Nephron (organoid): ENCODE measurements at regions not wholly inside any gene's neighbourhood (a gene's known extent, or its start where the extent isn't known, plus 50 kb on each side); places are given as distances from the start of the nearest gene placed in this dataset.
A peak's percentile ranks its signal among the peaks of the same experiment; 100 is the strongest.

Source experiments
- H3K27ac Mint-ChIP-seq, 3 experiments: 2 replicates each; pipeline ENCODE4 v1.8.0; 2020; ENCODE audit warnings: mixed read lengths in 3 of 3, mild to moderate bottlenecking in 2 of 3, moderate library complexity in 1 of 3
- H3K27me3 Mint-ChIP-seq: 2 replicates; pipeline ENCODE4 v1.8.0; 2021; ENCODE audit warnings: low read depth, mild to moderate bottlenecking, moderate library complexity, mixed read lengths
- H3K36me3 Mint-ChIP-seq: 2 replicates; pipeline ENCODE4 v1.8.0; 2020; ENCODE audit warnings: low read depth, mixed read lengths
- H3K4me1 Mint-ChIP-seq: 2 replicates; pipeline ENCODE4 v1.8.0; 2020; ENCODE audit warnings: mixed read lengths
- H3K4me3 Mint-ChIP-seq, 3 experiments: 2 replicates each; pipeline ENCODE4 v1.8.0; 2020; ENCODE audit warnings: mild to moderate bottlenecking in 3 of 3, mixed read lengths in 3 of 3, moderate library complexity in 2 of 3
- H3K9me3 Mint-ChIP-seq: 2 replicates; pipeline ENCODE4 v1.8.0; 2020; ENCODE audit warnings: mixed read lengths
- CTCF ChIP-seq, 3 experiments: fragments of 200-600 bp; sonication (generic); IDR thresholded peaks; one replicate each; pipeline ENCODE4 v1.5.0; 2021; ENCODE audit warnings: antibody characterized with exemption in 3 of 3; ENCODE audit not compliant: unreplicated experiment in 3 of 3

DNA sequence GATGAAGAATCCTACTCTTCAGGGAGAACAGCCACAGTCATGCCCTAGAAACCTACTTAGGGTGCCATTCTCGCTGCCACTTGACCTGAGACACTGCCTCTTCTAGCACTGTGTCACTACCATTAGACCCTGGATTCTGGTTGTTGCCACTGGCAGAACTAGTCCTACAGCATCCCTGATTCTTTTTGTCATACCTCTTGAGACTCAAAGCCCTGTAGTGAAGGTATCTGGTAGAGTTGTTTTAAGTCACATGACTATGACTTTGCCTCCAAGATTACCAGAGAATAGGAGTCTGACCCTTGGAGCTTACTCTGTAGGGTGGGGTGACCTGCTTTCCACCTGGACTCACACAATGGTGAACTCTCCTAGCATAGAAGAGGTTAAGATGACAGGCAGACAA, 296.7 kb downstream of the TNS1 start:
- Mint-ChIP-seq H3K9me3 (no peaks in the 10 kb centered on the region), H3K4me1 (peaks cover 44% of the 10 kb centered on the region), H3K36me3 (no peaks in the 10 kb centered on the region), H3K27ac (peak overlapping the region in 2 of 3 experiments; percentile 14 to 41), H3K27me3 (peaks cover 4% of the 10 kb centered on the region), H3K4me3 (no peak overlapping the region)
- no peak for TF ChIP-seq CTCF (IDR thresholded peaks at IDR 0.05; ENCODE audit: unreplicated experiment in 3 of 3)

DNA sequence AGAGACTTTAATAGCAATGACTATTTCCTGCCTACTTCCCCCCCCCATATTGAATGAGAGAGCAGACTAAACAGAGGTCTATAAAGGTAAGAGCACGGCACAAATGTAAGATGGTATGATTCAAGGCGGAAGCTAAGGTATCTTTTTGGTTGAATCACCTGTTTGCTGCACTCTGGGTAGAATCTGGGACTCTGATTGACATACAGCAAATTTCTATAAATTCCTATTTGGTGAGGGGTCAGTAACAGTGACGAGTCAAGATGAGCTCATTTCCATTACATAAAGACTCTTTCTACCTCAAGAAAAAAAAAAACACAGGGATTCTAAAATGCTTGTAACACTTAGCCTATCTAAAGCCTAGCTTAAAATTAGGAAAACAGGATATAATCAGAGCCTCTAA, 297.3 kb downstream of the TNS1 start:
- Mint-ChIP-seq H3K9me3 (no peaks in the 10 kb centered on the region), H3K4me3 (no peak overlapping the region), H3K4me1 (peaks cover 37% of the 10 kb centered on the region), H3K27ac (peak overlapping the region in 2 of 3 experiments; percentile 14 to 41), H3K27me3 (peaks cover 4% of the 10 kb centered on the region), H3K36me3 (no peaks in the 10 kb centered on the region)
- no peak for TF ChIP-seq CTCF (IDR thresholded peaks at IDR 0.05; ENCODE audit: unreplicated experiment in 3 of 3)

DNA sequence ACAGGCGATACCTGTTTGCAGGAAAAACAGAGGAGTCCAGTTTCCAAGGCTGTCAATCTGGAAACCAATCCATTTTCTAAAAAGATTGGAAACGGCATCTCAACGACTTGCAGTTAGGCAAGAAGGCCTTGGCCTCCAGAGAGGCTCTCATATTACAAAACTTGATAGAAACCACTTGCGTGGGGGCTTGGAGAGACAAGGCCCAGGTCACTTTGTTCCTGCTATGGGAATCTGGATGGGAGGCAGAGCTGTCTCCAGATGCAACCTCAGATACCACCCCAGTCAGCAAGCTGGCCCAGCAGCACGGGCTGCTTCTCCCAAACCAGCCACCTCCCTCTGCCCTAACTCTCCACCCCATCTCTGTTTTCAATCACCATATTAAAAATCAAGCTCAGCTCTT, 298.8 kb downstream of the TNS1 start:
- Mint-ChIP-seq H3K27ac (peak overlapping the region in 1 of 3 experiments; percentile 41), H3K36me3 (no peaks in the 10 kb centered on the region)

DNA sequence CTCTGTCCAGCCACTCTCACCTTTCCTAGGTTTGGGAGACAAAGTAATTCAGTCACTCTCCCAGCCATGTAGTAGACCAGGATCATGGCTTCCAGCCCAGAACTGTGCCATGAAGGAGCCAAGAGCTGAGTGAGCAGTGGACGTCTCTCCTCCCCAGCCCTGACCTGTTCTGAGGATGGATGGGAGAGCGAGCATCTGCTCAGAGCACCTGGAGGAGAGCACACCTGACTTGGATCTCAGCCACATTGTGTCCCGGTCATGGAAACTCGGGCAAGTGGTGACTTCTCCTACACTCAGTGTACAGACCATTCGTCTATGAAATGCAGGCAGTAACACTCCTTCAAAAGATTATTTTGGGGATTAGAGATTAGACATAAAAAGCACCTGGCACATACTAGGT, 299.7 kb downstream of the TNS1 start:
- H3K36me3 Mint-ChIP-seq: no peaks in the 10 kb centered on the region

More for the DNA sequence above, 298.8 kb downstream of the TNS1 start:
- Mint-ChIP-seq H3K4me1 (peaks cover 29% of the 10 kb centered on the region), H3K27me3 (peaks cover 4% of the 10 kb centered on the region), H3K9me3 (no peaks in the 10 kb centered on the region), H3K4me3 (no peak overlapping the region)
- TF ChIP-seq CTCF (IDR thresholded peaks at IDR 0.05; ENCODE audit: unreplicated experiment in 3 of 3): no peak

GRCh38 chr2:217701622-217702021, 301.2 kb downstream of the TNS1 start:
- no peak overlapping the region for H3K27ac Mint-ChIP-seq
- peaks cover 4% of the 10 kb centered on the region for H3K27me3 Mint-ChIP-seq
- H3K4me3 Mint-ChIP-seq: no peak overlapping the region
- no peaks in the 10 kb centered on the region for H3K36me3 Mint-ChIP-seq
- TF ChIP-seq CTCF (IDR thresholded peaks at IDR 0.05; ENCODE audit: unreplicated experiment in 3 of 3): no peak
- no peaks in the 10 kb centered on the region for H3K9me3 Mint-ChIP-seq
- peaks cover 11% of the 10 kb centered on the region for H3K4me1 Mint-ChIP-seq

More for the DNA sequence above, 299.7 kb downstream of the TNS1 start:
- no peaks in the 10 kb centered on the region for H3K9me3 Mint-ChIP-seq
- no peak for TF ChIP-seq CTCF (IDR thresholded peaks at IDR 0.05; ENCODE audit: unreplicated experiment in 3 of 3)
- H3K27me3 Mint-ChIP-seq: peaks cover 4% of the 10 kb centered on the region
- no peak overlapping the region for H3K27ac Mint-ChIP-seq
- H3K4me3 Mint-ChIP-seq: no peak overlapping the region
- H3K4me1 Mint-ChIP-seq: peaks cover 23% of the 10 kb centered on the region

GRCh38 chr2:217698691-217699090, 304.1 kb downstream of the TNS1 start:
- peaks cover 12% of the 10 kb centered on the region for H3K4me1 Mint-ChIP-seq
- TF ChIP-seq CTCF (IDR thresholded peaks at IDR 0.05; ENCODE audit: unreplicated experiment in 3 of 3): no peak

More at GRCh38 chr2:217698691-217699090, 304.1 kb downstream of the TNS1 start:
- Mint-ChIP-seq H3K4me3 (no peak overlapping the region), H3K27me3 (no peaks in the 10 kb centered on the region), H3K27ac (no peak overlapping the region), H3K36me3 (no peaks in the 10 kb centered on the region), H3K9me3 (no peaks in the 10 kb centered on the region)
